ENCODE measurements at regions not wholly inside any gene's neighbourhood (a gene's known extent, or its start where the extent isn't known, plus 50 kb on each side); places are given as distances from the start of the nearest gene placed in this dataset.
A peak's percentile ranks its signal among the peaks of the same experiment; 100 is the strongest.

GRCh38 chr17:12290207-12290606 lies 269.5 kb downstream of the MAP2K4 start:
- DNase-seq (ENCODE audit: low spot score): no peak

- DNase-seq (ENCODE audit: low spot score): peak; percentile 16
These were observed 275.5 kb downstream of the MAP2K4 start for GRCh38 chr17:12296209-12296625.

- DNase-seq (ENCODE audit: low spot score): no peak
These were observed 280.9 kb downstream of the MAP2K4 start for GRCh38 chr17:12301551-12301950.

- no peak for DNase-seq (ENCODE audit: low spot score)
These were observed 282.0 kb downstream of the MAP2K4 start for GRCh38 chr17:12302711-12303110.

GRCh38 chr17:12310811-12311210 lies 290.1 kb downstream of the MAP2K4 start:
- no peak for DNase-seq (ENCODE audit: low spot score)

- DNase-seq (ENCODE audit: low spot score): no peak
These were observed 292.0 kb downstream of the MAP2K4 start for GRCh38 chr17:12312692-12313091.

- no peak for DNase-seq (ENCODE audit: low spot score)
These were observed 293.1 kb downstream of the MAP2K4 start for GRCh38 chr17:12313786-12314185.

GRCh38 chr17:12316021-12316420 lies 295.3 kb downstream of the MAP2K4 start:
- DNase-seq (ENCODE audit: low spot score): peak; percentile 23

GRCh38 chr17:12318571-12319266 lies 298.0 kb downstream of the MAP2K4 start:
- peak; percentile 27 for DNase-seq (ENCODE audit: low spot score)

GRCh38 chr17:12320286-12320685 lies 299.6 kb downstream of the MAP2K4 start:
- DNase-seq (ENCODE audit: low spot score): peak; percentile 53

- DNase-seq (ENCODE audit: low spot score): no peak
These were observed 307.5 kb downstream of the MAP2K4 start for GRCh38 chr17:12328204-12328603.

GRCh38 chr17:12330456-12330855 lies 309.8 kb downstream of the MAP2K4 start:
- DNase-seq (ENCODE audit: low spot score): no peak

- no peak for DNase-seq (ENCODE audit: low spot score)
These were observed 320.7 kb downstream of the MAP2K4 start for GRCh38 chr17:12341328-12341727.

GRCh38 chr17:12342161-12342560 lies 321.5 kb downstream of the MAP2K4 start:
- no peak for DNase-seq (ENCODE audit: low spot score)

GRCh38 chr17:12342609-12343435 lies 322.1 kb downstream of the MAP2K4 start:
- peak; percentile 35 for DNase-seq (ENCODE audit: low spot score)

- no peak for DNase-seq (ENCODE audit: low spot score)
These were observed 317.2 kb upstream of the MYOCD start for GRCh38 chr17:12348476-12348875.

- no peak for DNase-seq (ENCODE audit: low spot score)
These were observed 316.4 kb upstream of the MYOCD start for GRCh38 chr17:12349297-12349696.

- DNase-seq (ENCODE audit: low spot score): no peak
These were observed 313.6 kb upstream of the MYOCD start for GRCh38 chr17:12352127-12352526.

- no peak for DNase-seq (ENCODE audit: low spot score)
These were observed 308.1 kb upstream of the MYOCD start for GRCh38 chr17:12357600-12357999.

- DNase-seq (ENCODE audit: low spot score): peak; percentile 46
These were observed 307.2 kb upstream of the MYOCD start for GRCh38 chr17:12358477-12358876.

GRCh38 chr17:12362853-12363455 lies 302.7 kb upstream of the MYOCD start:
- no peak for DNase-seq (ENCODE audit: low spot score)

GRCh38 chr17:12365805-12366204 lies 299.9 kb upstream of the MYOCD start:
- DNase-seq (ENCODE audit: low spot score): peak; percentile 39

GRCh38 chr17:12369065-12369464 lies 296.6 kb upstream of the MYOCD start:
- DNase-seq (ENCODE audit: low spot score): no peak

Measured in AG08396 (cell line).